Mesodermal cell (in vitro differentiated cells): ENCODE measurements at regions not wholly inside any gene's neighbourhood (a gene's known extent, or its start where the extent isn't known, plus 50 kb on each side); places are given as distances from the start of the nearest gene placed in this dataset.
A peak's percentile ranks its signal among the peaks of the same experiment; 100 is the strongest.

Source experiments
- H3K27ac ChIP-seq: 2 replicates; pipeline ENCODE4 v1.7.0; 2013; ENCODE audit warnings: mild to moderate bottlenecking, low read depth, low read length, moderate library complexity; ENCODE audit not compliant: severe bottlenecking
- H3K36me3 ChIP-seq: 2 replicates; pipeline ENCODE4 v1.7.1; 2013; ENCODE audit warnings: mild to moderate bottlenecking, low read length, moderate library complexity; ENCODE audit not compliant: control insufficient read depth, insufficient read depth
- H3K4me1 ChIP-seq: one replicate; pipeline ENCODE4 v1.7.1; 2013; ENCODE audit warnings: mild to moderate bottlenecking, low read length; ENCODE audit not compliant: insufficient read depth, control insufficient read depth, poor library complexity, severe bottlenecking
- H3K4me3 ChIP-seq: 2 replicates; pipeline ENCODE4 v1.7.0; 2013; ENCODE audit warnings: low read length, control low read depth, mild to moderate bottlenecking; ENCODE audit not compliant: insufficient read depth, poor library complexity, severe bottlenecking; ENCODE audit errors: extremely low read depth
- H3K9me3 ChIP-seq: 2 replicates; pipeline ENCODE4 v1.7.1; 2013; ENCODE audit warnings: mild to moderate bottlenecking, low read length, moderate library complexity; ENCODE audit not compliant: control insufficient read depth
- WGBS, 2 experiments: methylation state at CpG; one replicate each; pipeline ENCODE4 v1.1.5; 2013; ENCODE audit warnings: missing lambda C conversion rate in 2 of 2; ENCODE audit not compliant: insufficient coverage in 2 of 2; 5-methylcytosine and 5-hydroxymethylcytosine counted together

DNA sequence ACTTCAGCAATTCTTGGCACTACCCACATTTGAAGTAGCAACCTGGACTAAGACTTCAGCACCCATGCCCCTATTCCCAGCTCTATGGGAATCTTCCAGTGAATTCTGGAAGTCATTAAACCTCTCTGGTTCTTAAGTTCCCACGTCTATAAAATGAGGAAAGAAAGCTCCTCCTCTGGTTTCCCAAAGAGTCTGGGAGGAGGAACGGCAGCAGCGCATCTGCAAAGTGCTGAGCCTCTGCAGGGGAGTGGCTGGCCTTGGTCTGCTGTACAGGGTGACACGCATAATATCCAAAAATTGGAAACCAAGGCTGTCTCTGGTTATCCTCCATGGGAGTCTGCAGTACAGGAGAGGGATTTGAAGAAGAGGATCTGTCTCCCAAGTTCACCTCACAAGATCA lies 73.6 kb upstream of the TP53I11 start:
- WGBS, 2 experiments: 82 to 100% methylated on average over 3 to 4 of the region's 4 CpGs
- H3K4me1 ChIP-seq: peaks cover 21% of the 10 kb centered on the region
- no peak overlapping the region for H3K27ac ChIP-seq
- no peak overlapping the region for H3K4me3 ChIP-seq
- H3K9me3 ChIP-seq: no peaks in the 10 kb centered on the region
- H3K36me3 ChIP-seq: no peaks in the 10 kb centered on the region

DNA sequence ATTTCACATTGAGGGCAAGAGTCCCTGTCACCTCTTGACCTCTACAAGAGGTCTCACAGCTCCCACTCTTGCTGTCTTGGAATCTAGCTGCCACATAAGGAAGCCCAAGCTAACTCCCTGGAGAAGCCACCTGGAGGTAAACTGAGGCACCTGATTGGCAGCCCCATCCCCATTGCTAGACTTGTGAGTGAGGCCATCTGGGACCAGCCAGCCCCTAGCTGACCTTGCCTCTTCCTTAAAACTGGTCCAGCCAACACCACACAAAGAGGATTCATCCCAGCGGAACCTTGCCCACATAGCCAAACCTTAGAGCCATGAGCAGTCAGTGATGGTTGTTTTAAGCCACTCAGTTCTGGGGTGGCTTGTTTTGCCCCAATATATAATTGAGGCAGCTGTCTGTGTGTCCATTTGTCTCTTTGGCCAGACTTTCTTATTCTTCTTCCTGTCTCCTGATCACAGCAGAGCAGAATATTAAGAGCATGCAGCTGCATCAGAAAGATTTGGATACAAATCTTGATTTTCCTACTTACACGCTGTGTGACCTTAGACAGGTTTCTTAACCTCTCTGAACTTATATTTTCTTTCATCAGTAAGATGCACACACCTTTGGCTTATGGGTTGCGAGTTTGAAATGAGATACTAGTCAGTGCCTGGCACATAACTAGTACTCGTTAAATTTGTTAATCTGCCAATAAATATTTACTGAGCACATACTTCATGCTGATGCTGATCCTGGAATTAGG lies 74.3 kb upstream of the TP53I11 start:
- Histone ChIP-seq H3K27ac (no peak overlapping the region), H3K4me3 (no peak overlapping the region), H3K4me1 (peaks cover 21% of the 10 kb centered on the region), H3K36me3 (no peaks in the 10 kb centered on the region), H3K9me3 (no peaks in the 10 kb centered on the region)
- WGBS, 2 experiments: 92 to 100% methylated on average over 1 to 4 of the region's 4 CpGs

DNA sequence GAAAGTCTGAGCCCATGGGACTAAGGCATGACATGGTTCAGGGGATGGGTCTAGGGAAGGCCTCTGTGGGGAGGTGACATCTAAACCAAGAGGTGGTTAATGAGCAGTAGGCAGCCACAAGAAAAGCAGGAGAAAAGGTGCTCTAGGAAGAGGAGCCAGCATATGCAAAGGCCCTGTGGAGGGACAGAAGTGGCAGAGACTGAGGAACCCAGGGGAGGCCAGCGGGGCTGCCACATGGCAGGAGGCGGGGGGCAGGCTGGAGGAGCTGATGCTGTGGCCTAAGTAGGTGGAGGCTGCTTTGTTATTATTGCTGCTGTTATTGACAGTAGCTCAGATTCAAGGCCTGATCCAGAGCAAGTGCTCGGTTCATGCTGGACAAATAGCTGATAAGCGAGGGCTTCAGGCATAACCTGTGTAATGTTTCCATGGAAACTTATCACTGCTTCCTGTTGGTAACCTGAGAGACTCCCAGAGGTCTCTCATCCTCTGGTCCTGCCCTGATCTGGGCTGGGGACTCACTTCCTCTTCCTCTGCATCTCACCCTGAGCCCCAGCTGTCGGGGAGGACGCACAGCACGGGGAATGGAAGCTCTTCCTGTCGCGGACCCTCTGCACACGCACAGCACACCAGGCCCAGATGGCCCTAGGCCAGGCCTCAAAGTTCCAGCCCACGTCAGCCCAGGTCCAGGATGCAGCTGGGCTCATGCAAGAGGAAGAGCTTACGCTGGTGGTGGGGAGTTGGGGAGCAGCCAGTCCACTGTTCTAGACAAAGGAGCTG lies 75.2 kb upstream of the TP53I11 start:
- Histone ChIP-seq H3K27ac (peak overlapping the region; percentile 29), H3K36me3 (no peaks in the 10 kb centered on the region), H3K4me1 (peaks cover 19% of the 10 kb centered on the region), H3K4me3 (no peak overlapping the region), H3K9me3 (no peaks in the 10 kb centered on the region)
- 87 to 88% methylated on average over 5 to 9 of the region's 12 CpGs for WGBS, 2 experiments

DNA sequence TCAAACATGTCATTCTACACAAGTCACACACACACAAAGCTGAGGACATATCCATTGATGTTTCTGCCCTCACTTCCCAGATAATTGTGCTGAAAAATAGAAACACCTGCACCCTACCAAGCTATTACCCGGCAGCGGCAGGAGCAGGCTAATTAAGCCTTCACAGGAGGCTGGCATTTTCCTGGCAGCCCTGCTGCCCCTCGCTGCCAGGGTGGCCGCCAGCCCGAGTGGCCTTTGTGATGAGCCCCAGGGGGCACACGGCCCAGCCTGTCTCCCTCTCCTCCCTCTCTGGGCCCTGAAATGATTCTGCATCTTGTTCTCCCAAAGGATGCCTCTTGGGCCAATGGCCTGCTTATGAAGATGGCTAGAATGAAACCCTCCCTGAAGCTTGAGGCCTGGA lies 76.2 kb upstream of the TP53I11 start:
- peaks cover 9% of the 10 kb centered on the region for H3K4me1 ChIP-seq
- no peak overlapping the region for H3K27ac ChIP-seq
- no peak overlapping the region for H3K4me3 ChIP-seq
- H3K9me3 ChIP-seq: no peaks in the 10 kb centered on the region
- 86 to 89% methylated on average over 4 to 5 of the region's 6 CpGs for WGBS, 2 experiments
- no peaks in the 10 kb centered on the region for H3K36me3 ChIP-seq

DNA sequence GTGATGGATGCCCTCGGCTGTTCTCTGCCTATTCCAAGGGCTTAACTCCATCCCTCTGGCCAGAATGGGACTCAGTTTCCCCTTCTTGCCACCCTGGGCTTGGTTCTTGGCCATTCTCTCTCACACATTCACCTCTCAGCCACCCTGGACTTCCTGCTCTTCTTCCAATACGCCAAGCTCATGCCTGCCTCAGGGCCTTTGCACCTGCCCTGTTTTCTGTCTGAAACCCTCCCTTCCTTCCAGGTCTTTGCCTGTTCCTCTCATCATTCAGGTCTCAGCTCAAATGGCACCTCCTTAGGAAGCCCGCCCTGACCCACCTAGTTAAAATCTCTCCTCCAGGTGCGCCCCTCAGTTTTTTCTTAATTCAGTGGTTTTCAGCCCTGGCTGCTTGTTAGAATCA lies 76.6 kb upstream of the TP53I11 start:
- H3K4me1 ChIP-seq: peaks cover 6% of the 10 kb centered on the region
- WGBS, 2 experiments: 93 to 94% methylated on average over 3 to 4 of the region's 4 CpGs
- no peak overlapping the region for H3K27ac ChIP-seq
- H3K9me3 ChIP-seq: no peaks in the 10 kb centered on the region
- H3K36me3 ChIP-seq: no peaks in the 10 kb centered on the region
- H3K4me3 ChIP-seq: no peak overlapping the region

DNA sequence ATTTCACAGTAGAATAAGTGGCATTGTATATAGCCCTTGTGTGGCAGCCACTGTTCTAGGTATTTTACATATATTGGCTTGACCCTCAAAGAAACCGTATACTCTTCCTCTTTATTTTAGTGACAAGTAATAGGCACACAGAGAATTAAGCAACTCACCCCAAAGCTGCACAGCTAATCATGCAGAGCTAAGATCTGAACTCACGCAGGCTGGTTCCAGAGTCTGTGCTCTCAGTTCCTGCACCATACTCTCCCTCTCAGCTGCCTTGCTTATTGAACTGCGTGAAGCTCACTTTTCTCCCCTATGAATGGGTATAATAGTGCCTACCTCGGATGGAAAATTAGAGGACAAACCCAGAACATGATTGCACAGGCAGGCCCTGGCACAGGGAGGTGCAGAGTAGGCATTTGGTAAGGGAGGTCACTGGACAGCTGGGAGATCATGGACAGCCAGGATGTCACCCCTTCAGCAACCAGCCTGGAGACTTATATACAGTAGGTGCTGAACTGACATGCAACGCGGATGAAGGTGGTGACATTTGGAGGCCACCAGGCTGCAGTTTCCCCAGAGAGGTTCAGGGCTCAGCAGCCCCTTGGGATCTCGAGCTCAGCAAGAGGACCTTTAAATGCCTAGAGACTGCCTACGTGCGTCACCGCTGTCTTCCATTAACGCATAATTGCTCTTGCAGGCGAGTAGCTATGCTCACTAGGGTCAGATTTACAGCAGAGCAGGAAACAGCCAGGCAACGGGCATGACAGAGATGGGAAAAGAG lies 78.4 kb upstream of the TP53I11 start:
- Histone ChIP-seq H3K36me3 (no peaks in the 10 kb centered on the region), H3K27ac (no peak overlapping the region), H3K9me3 (no peaks in the 10 kb centered on the region), H3K4me3 (no peak overlapping the region), H3K4me1 (no peaks in the 10 kb centered on the region)
- WGBS, 2 experiments: 86 to 94% methylated on average over 10 to 11 of the region's 13 CpGs

DNA sequence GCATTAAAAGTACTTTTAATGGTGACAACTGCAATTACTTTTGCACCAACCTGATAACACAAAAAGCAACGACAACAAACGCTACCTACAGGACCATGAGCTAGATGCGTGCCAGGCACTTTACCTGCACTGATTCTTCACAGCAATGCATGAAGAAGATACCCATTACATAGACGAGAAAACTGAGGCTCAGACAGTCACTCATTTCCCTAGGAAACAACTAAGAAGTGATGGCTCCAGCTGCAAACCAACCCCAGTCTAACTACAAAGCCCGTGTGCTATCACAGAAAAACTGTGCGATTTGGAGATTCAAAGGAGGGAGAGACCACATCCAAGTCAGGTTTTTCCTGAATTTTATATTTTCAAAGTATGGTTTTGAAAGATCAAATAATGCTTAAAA lies 80.1 kb upstream of the TP53I11 start:
- no peaks in the 10 kb centered on the region for H3K36me3 ChIP-seq
- 83 to 94% methylated on average over 6 of the region's 6 CpGs for WGBS, 2 experiments
- no peaks in the 10 kb centered on the region for H3K4me1 ChIP-seq
- no peaks in the 10 kb centered on the region for H3K9me3 ChIP-seq
- no peak overlapping the region for H3K27ac ChIP-seq
- H3K4me3 ChIP-seq: no peak overlapping the region

DNA sequence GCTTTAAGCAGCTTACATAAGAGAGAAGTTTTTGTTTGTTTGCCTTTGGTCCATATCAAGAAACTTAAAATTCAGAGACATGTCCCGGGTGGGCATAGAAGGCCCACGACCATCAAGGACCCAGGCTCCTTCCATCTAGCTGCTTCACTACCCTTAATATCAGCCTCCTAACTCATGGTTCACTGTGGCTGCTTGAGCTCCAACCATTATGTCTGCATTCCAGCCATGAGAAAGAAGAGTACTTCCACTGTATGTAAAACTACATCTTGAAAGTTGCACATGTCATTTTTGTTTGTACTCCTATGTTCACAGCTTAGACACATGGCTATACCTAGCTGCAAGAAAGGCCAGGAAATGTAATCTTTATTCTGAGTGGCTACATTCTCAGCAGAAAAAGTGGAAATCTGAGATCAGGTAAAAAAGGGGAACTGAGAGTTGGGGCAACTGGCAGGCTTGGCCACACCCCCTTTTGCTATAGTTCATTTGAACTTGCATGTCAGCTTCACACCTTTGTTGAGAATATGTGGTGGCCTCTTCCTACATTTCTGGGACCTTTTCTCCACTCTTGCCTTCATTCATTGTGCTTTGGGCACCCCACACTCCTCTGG lies 81.3 kb upstream of the TP53I11 start:
- 92 to 100% methylated on average over 2 of the region's 2 CpGs for WGBS, 2 experiments
- no peak overlapping the region for H3K27ac ChIP-seq

DNA sequence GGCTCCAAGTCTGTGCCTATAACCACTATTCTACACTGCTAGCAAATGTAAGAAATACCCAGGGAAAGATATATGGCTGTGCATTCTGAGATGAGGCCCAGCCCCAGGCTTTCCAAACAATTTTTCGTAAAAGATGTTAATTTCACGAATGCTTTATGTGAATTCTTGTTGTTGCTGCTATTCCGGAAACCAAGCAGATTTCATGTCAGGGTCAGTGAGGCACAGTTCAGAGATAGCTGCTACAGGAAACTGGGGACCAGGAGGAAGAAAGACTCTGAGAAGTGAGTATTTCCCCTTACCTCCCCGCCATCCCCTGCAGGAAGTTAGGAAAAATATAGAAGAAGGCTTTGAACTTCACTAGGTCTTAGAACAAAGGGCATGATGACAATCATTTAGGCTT lies 84.7 kb upstream of the TP53I11 start:
- Histone ChIP-seq H3K27ac (no peak overlapping the region), H3K9me3 (peaks cover 9% of the 10 kb centered on the region), H3K4me3 (no peak overlapping the region), H3K36me3 (no peaks in the 10 kb centered on the region), H3K4me1 (no peaks in the 10 kb centered on the region)
- WGBS, 2 experiments: 88 to 93% methylated on average over 3 of the region's 4 CpGs

More for the DNA sequence above, 81.3 kb upstream of the TP53I11 start:
- H3K4me1 ChIP-seq: no peaks in the 10 kb centered on the region
- no peaks in the 10 kb centered on the region for H3K36me3 ChIP-seq
- no peaks in the 10 kb centered on the region for H3K9me3 ChIP-seq
- no peak overlapping the region for H3K4me3 ChIP-seq

DNA sequence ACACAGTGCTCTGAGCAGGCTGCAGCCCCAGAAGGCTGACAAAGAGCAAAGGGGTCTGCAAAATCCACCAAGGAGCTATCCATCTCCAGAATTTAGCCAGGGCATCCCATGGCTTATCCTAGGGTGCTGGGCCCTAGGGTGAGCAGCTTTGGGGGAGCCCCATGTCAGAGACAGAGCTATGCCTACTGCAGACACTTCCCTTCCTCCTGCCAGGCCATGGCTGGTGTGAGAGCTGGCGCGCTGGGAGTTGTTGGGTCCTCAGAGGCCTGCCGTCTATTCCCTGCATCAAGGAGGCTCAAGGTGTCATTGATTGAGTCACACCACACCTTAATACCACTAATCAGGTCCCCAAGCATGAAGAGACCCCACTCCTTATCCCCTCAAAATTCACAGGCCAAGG lies 85.3 kb upstream of the TP53I11 start:
- Histone ChIP-seq H3K27ac (no peak overlapping the region), H3K4me1 (no peaks in the 10 kb centered on the region), H3K9me3 (peaks cover 9% of the 10 kb centered on the region), H3K36me3 (no peaks in the 10 kb centered on the region), H3K4me3 (no peak overlapping the region)
- 90 to 100% methylated on average over 2 to 3 of the region's 3 CpGs for WGBS, 2 experiments
